H1 (cell line): ENCODE measurements at regions not wholly inside any gene's neighbourhood (a gene's known extent, or its start where the extent isn't known, plus 50 kb on each side); places are given as distances from the start of the nearest gene placed in this dataset.

Source experiments
- ATF2 ChIP-seq: IDR thresholded peaks from 2 replicates; pipeline ENCODE4 v1.6.1; 2012; ENCODE audit warnings: low read length, inconsistent platforms
- CTCF ChIP-seq, 3 experiments: IDR thresholded peaks; 1 replicate in 2 of 3; 2 replicates in 1 of 3; pipeline versions ENCODE4 v1.5.1 to v1.6.1; 2011; ENCODE audit warnings: low read length in 3 of 3, mild to moderate bottlenecking in 3 of 3, inconsistent platforms in 2 of 3, low read depth in 1 of 3, moderate library complexity in 1 of 3; ENCODE audit not compliant: insufficient read depth in 1 of 3; ENCODE audit errors: control extremely low read depth in 1 of 3
- EP300 ChIP-seq, 2 experiments: IDR thresholded peaks; 1 replicate in 1 of 2; 2 replicates in 1 of 2; pipeline ENCODE4 v1.6.1; 2011 to 2012; ENCODE audit warnings: low read depth in 2 of 2, low read length in 2 of 2, mild to moderate bottlenecking in 2 of 2, borderline replicate concordance in 1 of 2, inconsistent platforms in 1 of 2, moderate library complexity in 1 of 2
- EZH2 ChIP-seq: fragments of 200-600 bp; sonication (generic); IDR thresholded peaks from 2 replicates; pipeline ENCODE4 v1.7.1; 2012; ENCODE audit warnings: low read depth, mild to moderate bottlenecking, moderate library complexity, low read length, inconsistent platforms; ENCODE audit not compliant: severe bottlenecking
- GTF2F1 ChIP-seq: IDR thresholded peaks from 2 replicates; pipeline ENCODE4 v1.6.1; 2012; ENCODE audit warnings: low read depth, low read length, improper control_type of control experiment, borderline replicate concordance
- HDAC2 ChIP-seq, 2 experiments: fragments of 300-600 bp in 1 of 2; sonication (generic) in 1 of 2; IDR thresholded peaks; 2 replicates each; pipeline ENCODE4 v1.6.1; 2011 to 2012; ENCODE audit warnings: low read depth in 2 of 2, low read length in 2 of 2, mild to moderate bottlenecking in 2 of 2, moderate library complexity in 2 of 2, borderline replicate concordance in 1 of 2, inconsistent platforms in 1 of 2
- POLR2A ChIP-seq, 2 experiments: IDR thresholded peaks; 1 replicate in 1 of 2; 2 replicates in 1 of 2; pipeline ENCODE4 v1.6.1; 2011; ENCODE audit warnings: low read depth in 2 of 2, low read length in 2 of 2, mild to moderate bottlenecking in 2 of 2; ENCODE audit errors: control extremely low read depth in 1 of 2
- POLR2AphosphoS5 ChIP-seq: IDR thresholded peaks from 2 replicates; pipeline ENCODE4 v1.6.1; 2011; ENCODE audit warnings: low read depth, low read length
- RAD21 ChIP-seq, 2 experiments: IDR thresholded peaks in 1 of 2; conservative IDR thresholded peaks in 1 of 2; 2 replicates each; pipeline ENCODE4 v1.6.1; 2011; ENCODE audit warnings: low read depth in 2 of 2, low read length in 2 of 2, improper control_type of control experiment in 1 of 2, inconsistent platforms in 1 of 2, mild to moderate bottlenecking in 1 of 2, moderate library complexity in 1 of 2

- no peak for TF ChIP-seq POLR2A (IDR thresholded peaks at IDR 0.05; ENCODE audit: control extremely low read depth in 1 of 2, low read depth in 2 of 2, low read length in 2 of 2)
- TF ChIP-seq CTCF (IDR thresholded peaks at IDR 0.05; ENCODE audit: control extremely low read depth in 1 of 3, insufficient read depth in 1 of 3, low read depth in 1 of 3, low read length in 3 of 3) = no peak
- no peak for TF ChIP-seq HDAC2 (IDR thresholded peaks at IDR 0.05; ENCODE audit: borderline replicate concordance in 1 of 2, low read depth in 2 of 2, low read length in 2 of 2)
- no peak for TF ChIP-seq ATF2
- no peak for TF ChIP-seq GTF2F1
- TF ChIP-seq RAD21 (IDR thresholded peaks at IDR 0.05 in 1 of 2, conservative IDR thresholded peaks at IDR 0.05 in 1 of 2; ENCODE audit: low read depth in 2 of 2, low read length in 2 of 2) = no peak
- no peak for TF ChIP-seq POLR2AphosphoS5
- no peak for TF ChIP-seq EP300 (IDR thresholded peaks at IDR 0.05; ENCODE audit: borderline replicate concordance in 1 of 2, low read depth in 2 of 2, low read length in 2 of 2)
- TF ChIP-seq EZH2 = no peak
Measured at GRCh38 chr14:44657203-44657602, 150.1 kb upstream of the FSCB start.
